CD14-positive monocyte (primary cell): ENCODE measurements at regions not wholly inside any gene's neighbourhood (a gene's known extent, or its start where the extent isn't known, plus 50 kb on each side); places are given as distances from the start of the nearest gene placed in this dataset.

Source experiments
- DNase-seq, 3 donors: peaks; one replicate each; pipeline ENCODE4 v3.0.0-alpha.2; 2011 to 2022
- H2AFZ ChIP-seq: 2 replicates; pipeline ENCODE4 v1.6.0; 2012; ENCODE audit warnings: mild to moderate bottlenecking, low read depth, low read length, inconsistent platforms; ENCODE audit not compliant: insufficient read depth, poor library complexity, severe bottlenecking
- H3K27ac ChIP-seq, 2 donors: 1 replicate in 1 of 2; 2 replicates in 1 of 2; pipeline ENCODE4 v1.5.1; 2012 to 2013; ENCODE audit warnings: low read length in 2 of 2, control low read depth in 1 of 2, inconsistent platforms in 1 of 2, low read depth in 1 of 2, mild to moderate bottlenecking in 1 of 2
- H3K27me3 ChIP-seq, 2 donors: one replicate each; pipeline versions ENCODE4 v1.6.0 to v1.6.1; 2011 to 2013; ENCODE audit warnings: low read length in 2 of 2; ENCODE audit not compliant: control insufficient read depth in 2 of 2, insufficient read depth in 2 of 2
- H3K36me3 ChIP-seq, 2 donors: replicated peaks in 1 of 2; 1 replicate in 1 of 2; 2 replicates in 1 of 2; pipeline versions ENCODE4 v1.5.1 to v1.6.1; 2012 to 2013; ENCODE audit warnings: low read length in 2 of 2, control low read depth in 1 of 2, inconsistent platforms in 1 of 2, mild to moderate bottlenecking in 1 of 2; ENCODE audit not compliant: insufficient read depth in 2 of 2, control insufficient read depth in 1 of 2
- H3K4me1 ChIP-seq, 2 donors: 1 replicate in 1 of 2; 2 replicates in 1 of 2; pipeline versions ENCODE4 v1.5.1 to v1.6.1; 2012 to 2013; ENCODE audit warnings: low read length in 2 of 2, control low read depth in 1 of 2, inconsistent platforms in 1 of 2, mild to moderate bottlenecking in 1 of 2, moderate library complexity in 1 of 2; ENCODE audit not compliant: insufficient read depth in 2 of 2, control insufficient read depth in 1 of 2
- H3K4me2 ChIP-seq: replicated peaks from 2 replicates; pipeline ENCODE3; 2012; ENCODE audit warnings: low read length, moderate library complexity, mild to moderate bottlenecking; ENCODE audit not compliant: poor library complexity, severe bottlenecking; ENCODE audit errors: extremely low read depth
- H3K4me3 ChIP-seq, 3 experiments: fragments of 200-600 bp in 1 of 3; sonication (generic) in 1 of 3; replicated peaks in 1 of 3; 1 replicate in 2 of 3; 2 replicates in 1 of 3; pipeline ENCODE4 v1.5.1; 2011 to 2013; ENCODE audit warnings: low read length in 3 of 3, mild to moderate bottlenecking in 3 of 3, control low read depth in 2 of 3, low read depth in 2 of 3, inconsistent platforms in 1 of 3, moderate library complexity in 1 of 3
- H3K79me2 ChIP-seq: 2 replicates; pipeline ENCODE4 v1.6.0; 2012; ENCODE audit warnings: mild to moderate bottlenecking, control low read depth, inconsistent platforms, low read length, moderate library complexity; ENCODE audit not compliant: insufficient read depth
- H3K9ac ChIP-seq: 2 replicates; pipeline ENCODE4 v1.6.0; 2017; ENCODE audit warnings: low read length, mild to moderate bottlenecking; ENCODE audit not compliant: insufficient read depth, poor library complexity, severe bottlenecking
- H3K9me3 ChIP-seq, 2 donors: replicated peaks in 1 of 2; 1 replicate in 1 of 2; 2 replicates in 1 of 2; pipeline versions ENCODE4 v1.5.1 to v1.6.1; 2012 to 2013; ENCODE audit warnings: low read length in 2 of 2, control low read depth in 1 of 2; ENCODE audit not compliant: control insufficient read depth in 1 of 2, insufficient read depth in 1 of 2
- H4K20me1 ChIP-seq: 2 replicates; pipeline ENCODE4 v1.6.0; 2012; ENCODE audit warnings: mild to moderate bottlenecking, low read length, control low read depth, moderate library complexity; ENCODE audit not compliant: insufficient read depth
- H3K27ac Mint-ChIP-seq, 7 donors: one replicate each; pipeline ENCODE4 v1.8.0; 2020; ENCODE audit warnings: mild to moderate bottlenecking in 7 of 7, mixed read lengths in 7 of 7, moderate library complexity in 6 of 7, inconsistent platforms in 2 of 7
- H3K27me3 Mint-ChIP-seq, 3 donors: one replicate each; pipeline ENCODE4 v1.8.0; 2021 to 2022; ENCODE audit warnings: low read depth in 3 of 3, mild to moderate bottlenecking in 3 of 3, mixed read lengths in 3 of 3, moderate library complexity in 3 of 3, inconsistent platforms in 1 of 3
- H3K36me3 Mint-ChIP-seq, 2 donors: one replicate each; pipeline ENCODE4 v1.8.0; 2020; ENCODE audit warnings: mixed read lengths in 2 of 2, inconsistent platforms in 1 of 2, mild to moderate bottlenecking in 1 of 2
- H3K4me1 Mint-ChIP-seq: one replicate; pipeline ENCODE4 v1.8.0; 2020; ENCODE audit warnings: mild to moderate bottlenecking, mixed read lengths
- H3K4me3 Mint-ChIP-seq, 2 donors: one replicate each; pipeline ENCODE4 v1.8.0; 2020; ENCODE audit warnings: mild to moderate bottlenecking in 2 of 2, mixed read lengths in 2 of 2, moderate library complexity in 1 of 2
- H3K9me3 Mint-ChIP-seq, 7 donors: one replicate each; pipeline ENCODE4 v1.8.0; 2020 to 2022; ENCODE audit warnings: mixed read lengths in 7 of 7, mild to moderate bottlenecking in 6 of 7, moderate library complexity in 6 of 7, inconsistent platforms in 2 of 7
- WGBS: methylation state at CpG from one replicate; pipeline ENCODE4 v1.1.5; 2013; ENCODE audit warnings: missing lambda C conversion rate; ENCODE audit not compliant: insufficient coverage; 5-methylcytosine and 5-hydroxymethylcytosine counted together
- intact Hi-C, 2 donors: fragments of 100-400 bp; cut with micrococcal nuclease; formaldehyde crosslinking; loops; one replicate each; pipeline versions ENCODE4 v1.15.0 to v1.15.1; 2023
- TF ChIP-seq, protein P1 (sequence below): fragments of 200-600 bp; IDR thresholded peaks from one replicate; pipeline ENCODE4 v1.8.0; 2022; ENCODE audit warnings: antibody characterized with exemption, mild to moderate bottlenecking

GRCh38 chr4:62159306-62159705, 959.2 kb downstream of the ADGRL3 start:
- WGBS: no CpG with 5 or more reads among the region's 1 CpG
- Histone ChIP-seq H4K20me1 (no peaks in the 10 kb centered on the region), H3K9ac (no peak overlapping the region), H3K9me3 (peaks cover 6 to 7% of the 10 kb centered on the region in 2 donors), H3K27me3 (no peaks in the 10 kb centered on the region), H3K79me2 (no peaks in the 10 kb centered on the region), H3K4me2 (no peak overlapping the region), H2AFZ (no peak overlapping the region), H3K36me3 (no peaks in the 10 kb centered on the region), H3K27ac (no peak overlapping the region), H3K4me3 (no peak overlapping the region), H3K4me1 (no peaks in the 10 kb centered on the region)
- no peak overlapping the region for H3K27ac Mint-ChIP-seq
- DNase-seq: no peak
- peaks cover 0 to 9% (median 3%) of the 10 kb centered on the region in 7 donors for H3K9me3 Mint-ChIP-seq
- intact Hi-C loops: no loop called here
- no peaks in the 10 kb centered on the region for H3K4me1 Mint-ChIP-seq
- H3K27me3 Mint-ChIP-seq: no peaks in the 10 kb centered on the region
- TF ChIP-seq, protein P1, sequence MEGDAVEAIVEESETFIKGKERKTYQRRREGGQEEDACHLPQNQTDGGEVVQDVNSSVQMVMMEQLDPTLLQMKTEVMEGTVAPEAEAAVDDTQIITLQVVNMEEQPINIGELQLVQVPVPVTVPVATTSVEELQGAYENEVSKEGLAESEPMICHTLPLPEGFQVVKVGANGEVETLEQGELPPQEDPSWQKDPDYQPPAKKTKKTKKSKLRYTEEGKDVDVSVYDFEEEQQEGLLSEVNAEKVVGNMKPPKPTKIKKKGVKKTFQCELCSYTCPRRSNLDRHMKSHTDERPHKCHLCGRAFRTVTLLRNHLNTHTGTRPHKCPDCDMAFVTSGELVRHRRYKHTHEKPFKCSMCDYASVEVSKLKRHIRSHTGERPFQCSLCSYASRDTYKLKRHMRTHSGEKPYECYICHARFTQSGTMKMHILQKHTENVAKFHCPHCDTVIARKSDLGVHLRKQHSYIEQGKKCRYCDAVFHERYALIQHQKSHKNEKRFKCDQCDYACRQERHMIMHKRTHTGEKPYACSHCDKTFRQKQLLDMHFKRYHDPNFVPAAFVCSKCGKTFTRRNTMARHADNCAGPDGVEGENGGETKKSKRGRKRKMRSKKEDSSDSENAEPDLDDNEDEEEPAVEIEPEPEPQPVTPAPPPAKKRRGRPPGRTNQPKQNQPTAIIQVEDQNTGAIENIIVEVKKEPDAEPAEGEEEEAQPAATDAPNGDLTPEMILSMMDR: no peak
- no peak overlapping the region for H3K4me3 Mint-ChIP-seq
- no peaks in the 10 kb centered on the region for H3K36me3 Mint-ChIP-seq

- Histone ChIP-seq H4K20me1 (no peaks in the 10 kb centered on the region), H3K79me2 (no peaks in the 10 kb centered on the region), H3K27ac (no peak overlapping the region), H3K27me3 (no peaks in the 10 kb centered on the region), H3K4me3 (no peak overlapping the region), H3K36me3 (no peaks in the 10 kb centered on the region), H3K9ac (no peak overlapping the region), H3K9me3 (peaks cover 6 to 7% of the 10 kb centered on the region in 2 donors), H3K4me1 (no peaks in the 10 kb centered on the region), H2AFZ (no peak overlapping the region), H3K4me2 (no peak overlapping the region)
- intact Hi-C loops: no loop called here
- WGBS: no CpG with 5 or more reads among the region's 1 CpG
- H3K27me3 Mint-ChIP-seq: no peaks in the 10 kb centered on the region
- H3K36me3 Mint-ChIP-seq: no peaks in the 10 kb centered on the region
- TF ChIP-seq, protein P1: no peak
- no peak for DNase-seq
- H3K4me1 Mint-ChIP-seq: no peaks in the 10 kb centered on the region
- no peak overlapping the region for H3K4me3 Mint-ChIP-seq
- H3K9me3 Mint-ChIP-seq: peaks cover 2 to 8% (median 4%) of the 10 kb centered on the region in 7 donors
- H3K27ac Mint-ChIP-seq: no peak overlapping the region
These were observed 956.1 kb downstream of the ADGRL3 start for GRCh38 chr4:62156205-62156604.
